ENCODE measurements at regions not wholly inside any gene's neighbourhood (a gene's known extent, or its start where the extent isn't known, plus 50 kb on each side); places are given as distances from the start of the nearest gene placed in this dataset.

GRCh38 chr17:19482576-19482975, 51.1 kb upstream of the SLC47A1 start (continued):
- TF ChIP-seq CTBP2 (IDR thresholded peaks at IDR 0.05; ENCODE audit: borderline replicate concordance, insufficient read depth, insufficient read length, low read length) (no peak), BACH1 (IDR thresholded peaks at IDR 0.05; ENCODE audit: low read length) (no peak), TAF1 (IDR thresholded peaks at IDR 0.05; ENCODE audit: low read depth, low read length) (no peak), HDAC2 (IDR thresholded peaks at IDR 0.05; ENCODE audit: borderline replicate concordance in 1 of 2, low read depth in 2 of 2, low read length in 2 of 2) (0 out of 4 replicates have a peak, but pooled peaks of 1 of the 2 experiments have one; percentile 4), KDM4A (IDR thresholded peaks at IDR 0.05; ENCODE audit: low read depth, low read length, severe bottlenecking) (no peak), YY1 (IDR thresholded peaks at IDR 0.05; ENCODE audit: low read depth, low read length) (no peak), POU5F1 (IDR thresholded peaks at IDR 0.05; ENCODE audit: low read depth, low read length) (no peak), GABPA (IDR thresholded peaks at IDR 0.05; ENCODE audit: borderline replicate concordance, insufficient read depth, low read length) (no peak), GTF2F1 (IDR thresholded peaks at IDR 0.05; ENCODE audit: borderline replicate concordance, low read depth, low read length) (no peak), MAFK (IDR thresholded peaks at IDR 0.05; ENCODE audit: low read depth, low read length) (no peak), BCL11A (IDR thresholded peaks at IDR 0.05; ENCODE audit: low read depth in 2 of 2, low read length in 2 of 2) (no peak), RFX5 (IDR thresholded peaks at IDR 0.05; ENCODE audit: borderline replicate concordance, low read depth, low read length) (no peak), E2F6 (IDR thresholded peaks at IDR 0.05) (no peak), RBBP5 (IDR thresholded peaks at IDR 0.05; ENCODE audit: borderline replicate concordance, low read depth, low read length) (no peak), JUND (IDR thresholded peaks at IDR 0.05; ENCODE audit: low read length) (peak; percentile 59; the same call in 1 of the 2 replicates), JUN (IDR thresholded peaks at IDR 0.05; ENCODE audit: low read depth, low read length) (no peak; the same call in 1 of the 2 replicates)
